ENCODE measurements at regions not wholly inside any gene's neighbourhood (a gene's known extent, or its start where the extent isn't known, plus 50 kb on each side); places are given as distances from the start of the nearest gene placed in this dataset.

- TF ChIP-seq JUND (IDR thresholded peaks at IDR 0.05) (no peak), MEF2A (IDR thresholded peaks at IDR 0.05; ENCODE audit: borderline replicate concordance, low read depth) (no peak), CTCF (IDR thresholded peaks at IDR 0.05) (no peak)
- H3K4me1 ChIP-seq (ENCODE audit: control insufficient read depth in 1 of 2, insufficient read depth in 2 of 2, low read depth in 1 of 2, low read length in 1 of 2): peaks cover 0 to 45% of the 10 kb centered on the region in 2 experiments; a peak in 1 of 4 replicates
- WGBS (ENCODE audit: low lambda C conversion rate): 87% methylated on average over 16 of the region's 16 CpGs
- H3K36me3 ChIP-seq (replicated peaks in 1 of 2; ENCODE audit: control insufficient read depth in 1 of 2, insufficient read depth in 2 of 2, low read length in 1 of 2): no peaks in the 10 kb centered on the region
- H2AFZ ChIP-seq (ENCODE audit: low read depth): no peak overlapping the region
- no peaks in the 10 kb centered on the region for H3K79me2 ChIP-seq (ENCODE audit: insufficient read depth)
- H3K27ac ChIP-seq (ENCODE audit: low read depth in 2 of 2, low read length in 1 of 2): no peak overlapping the region
- no peak for DNase-seq
- H3K9ac ChIP-seq: no peak overlapping the region
- H3K27me3 ChIP-seq (ENCODE audit: insufficient read depth): no peaks in the 10 kb centered on the region
- H3F3A ChIP-seq (replicated peaks; ENCODE audit: insufficient read depth): no peaks in the 10 kb centered on the region
- ChIA-PET CTCF (interaction anchor here (1.1 to 1.4 kb wide), 2 partner anchors 9 to 424 kb away, joined by 3 to 4 read pairs; no protein-coding TSS in a partner anchor), POLR2A (no interaction called here)
- no peak overlapping the region for H3K4me3 ChIP-seq (ENCODE audit: low read depth in 2 of 2, low read length in 1 of 2)
- H3K4me2 ChIP-seq: no peak overlapping the region
- no peaks in the 10 kb centered on the region for H3K9me3 ChIP-seq
- no peaks in the 10 kb centered on the region for H4K20me1 ChIP-seq (ENCODE audit: insufficient read depth)
- H3K9me2 ChIP-seq: no peaks in the 10 kb centered on the region
Observed at GRCh38 chr10:78770167-78771090, 298.3 kb upstream of the ZMIZ1 start.

- peaks cover 0 to 36% of the 10 kb centered on the region in 2 experiments; a peak in 1 of 4 replicates for H3K4me1 ChIP-seq (ENCODE audit: control insufficient read depth in 1 of 2, insufficient read depth in 2 of 2, low read depth in 1 of 2, low read length in 1 of 2)
- H2AFZ ChIP-seq (ENCODE audit: low read depth): no peak overlapping the region
- H3F3A ChIP-seq (replicated peaks; ENCODE audit: insufficient read depth): no peaks in the 10 kb centered on the region
- ChIA-PET CTCF (interaction anchor here (1.3 to 1.4 kb wide), 3 partner anchors 10 to 32 kb away, joined by 3 to 4 read pairs (median 4); no protein-coding TSS in a partner anchor), POLR2A (no interaction called here)
- no peaks in the 10 kb centered on the region for H3K9me3 ChIP-seq
- TF ChIP-seq POLR2AphosphoS5 (IDR thresholded peaks at IDR 0.05; ENCODE audit: low read depth, low read length) (no peak), CHD2 (IDR thresholded peaks at IDR 0.05; ENCODE audit: low read length, partially characterized antibody) (no peak), FOXJ3 (CRISPR knock-in tag; IDR thresholded peaks at IDR 0.05) (no peak), ELF1 (IDR thresholded peaks at IDR 0.05) (no peak), GATA2 (CRISPR knock-in tag; IDR thresholded peaks at IDR 0.05) (no peak), ZBTB33 (IDR thresholded peaks at IDR 0.05; ENCODE audit: borderline replicate concordance, low read depth) (no peak), USF2 (IDR thresholded peaks at IDR 0.05; ENCODE audit: borderline replicate concordance, low read depth, low read length) (no peak), RAD21 (IDR thresholded peaks at IDR 0.05; ENCODE audit: low read length) (no peak), MXI1 (IDR thresholded peaks at IDR 0.05; ENCODE audit: low read depth, low read length) (no peak), EZH2phosphoT487 (IDR thresholded peaks at IDR 0.05; ENCODE audit: borderline replicate concordance, low read depth) (no peak), RCOR1 (IDR thresholded peaks at IDR 0.05; ENCODE audit: low read length) (no peak), TEAD4 (IDR thresholded peaks at IDR 0.05; ENCODE audit: borderline replicate concordance, insufficient read depth) (no peak), MAX (IDR thresholded peaks at IDR 0.05; ENCODE audit: low read depth) (no peak), YY1 (IDR thresholded peaks at IDR 0.05; ENCODE audit: low read depth) (no peak), NRF1 (IDR thresholded peaks at IDR 0.05; ENCODE audit: low read depth, low read length) (no peak), GABPA (IDR thresholded peaks at IDR 0.05; ENCODE audit: low read depth) (no peak), FOXM1 (IDR thresholded peaks at IDR 0.05; ENCODE audit: low read depth) (no peak), CTCF (IDR thresholded peaks at IDR 0.05) (no peak)
- H3K9me2 ChIP-seq: no peaks in the 10 kb centered on the region
- H3K9ac ChIP-seq: no peak overlapping the region
- H3K27me3 ChIP-seq (ENCODE audit: insufficient read depth): no peaks in the 10 kb centered on the region
- no peaks in the 10 kb centered on the region for H4K20me1 ChIP-seq (ENCODE audit: insufficient read depth)
- H3K79me2 ChIP-seq (ENCODE audit: insufficient read depth): no peaks in the 10 kb centered on the region
- no peak overlapping the region for H3K4me3 ChIP-seq (ENCODE audit: low read depth in 2 of 2, low read length in 1 of 2)
- DNase-seq: no peak
- H3K27ac ChIP-seq (ENCODE audit: low read depth in 2 of 2, low read length in 1 of 2): peak overlapping the region in 1 of 2 experiments; percentile 67; a peak in 2 of 4 replicates
- 90% methylated on average over 7 of the region's 7 CpGs for WGBS (ENCODE audit: low lambda C conversion rate)
- no peaks in the 10 kb centered on the region for H3K36me3 ChIP-seq (replicated peaks in 1 of 2; ENCODE audit: control insufficient read depth in 1 of 2, insufficient read depth in 2 of 2, low read length in 1 of 2)
- H3K4me2 ChIP-seq: no peak overlapping the region
Observed at GRCh38 chr10:78771260-78771659, 297.5 kb upstream of the ZMIZ1 start.
